Thyroid gland (tissue), 4 donors: ENCODE measurements at regions not wholly inside any gene's neighbourhood (a gene's known extent, or its start where the extent isn't known, plus 50 kb on each side); places are given as distances from the start of the nearest gene placed in this dataset.

Experiments
- POLR2A ChIP-seq, 2 donors: fragments of 450-650 bp; IDR thresholded peaks; one replicate each; pipeline ENCODE4 v1.6.1; 2017; ENCODE audit warnings: antibody characterized with exemption in 2 of 2, mild to moderate bottlenecking in 2 of 2, moderate library complexity in 1 of 2
- TF ChIP-seq, protein P1 (sequence below), 6 experiments: fragments of 200-600 bp in 3 of 6; fragments of 450-650 bp in 3 of 6; sonication (generic) in 3 of 6; IDR thresholded peaks; one replicate each; pipeline ENCODE4 v1.5.1; 2016 to 2019; ENCODE audit warnings: antibody characterized with exemption in 6 of 6, mild to moderate bottlenecking in 2 of 6, inconsistent platforms in 1 of 6, moderate library complexity in 1 of 6

DNA sequence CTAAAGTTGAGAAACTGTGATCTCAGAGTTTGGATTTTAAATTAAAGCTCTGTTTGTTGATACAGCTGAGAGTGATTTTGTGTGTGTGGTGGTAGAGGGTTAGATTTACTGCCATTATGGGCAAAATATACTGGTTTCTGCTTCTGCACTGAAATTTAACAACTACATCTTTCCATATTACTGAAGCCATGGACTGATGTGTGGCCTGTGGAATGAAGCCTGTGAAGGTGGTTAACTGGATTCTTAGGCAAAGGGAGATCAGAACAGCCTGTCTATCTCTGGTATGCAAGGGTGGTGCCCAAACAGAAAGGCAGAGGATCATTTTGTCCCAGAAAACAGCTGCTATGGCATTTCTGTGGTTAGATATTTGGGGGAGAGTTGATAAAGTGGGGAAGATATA is 297.3 kb upstream of the THBS1 start:
- TF ChIP-seq, protein P1, sequence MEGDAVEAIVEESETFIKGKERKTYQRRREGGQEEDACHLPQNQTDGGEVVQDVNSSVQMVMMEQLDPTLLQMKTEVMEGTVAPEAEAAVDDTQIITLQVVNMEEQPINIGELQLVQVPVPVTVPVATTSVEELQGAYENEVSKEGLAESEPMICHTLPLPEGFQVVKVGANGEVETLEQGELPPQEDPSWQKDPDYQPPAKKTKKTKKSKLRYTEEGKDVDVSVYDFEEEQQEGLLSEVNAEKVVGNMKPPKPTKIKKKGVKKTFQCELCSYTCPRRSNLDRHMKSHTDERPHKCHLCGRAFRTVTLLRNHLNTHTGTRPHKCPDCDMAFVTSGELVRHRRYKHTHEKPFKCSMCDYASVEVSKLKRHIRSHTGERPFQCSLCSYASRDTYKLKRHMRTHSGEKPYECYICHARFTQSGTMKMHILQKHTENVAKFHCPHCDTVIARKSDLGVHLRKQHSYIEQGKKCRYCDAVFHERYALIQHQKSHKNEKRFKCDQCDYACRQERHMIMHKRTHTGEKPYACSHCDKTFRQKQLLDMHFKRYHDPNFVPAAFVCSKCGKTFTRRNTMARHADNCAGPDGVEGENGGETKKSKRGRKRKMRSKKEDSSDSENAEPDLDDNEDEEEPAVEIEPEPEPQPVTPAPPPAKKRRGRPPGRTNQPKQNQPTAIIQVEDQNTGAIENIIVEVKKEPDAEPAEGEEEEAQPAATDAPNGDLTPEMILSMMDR (IDR thresholded peaks at IDR 0.05): no peak
- TF ChIP-seq POLR2A (IDR thresholded peaks at IDR 0.05): no peak
